ENCODE measurements at regions not wholly inside any gene's neighbourhood (a gene's known extent, or its start where the extent isn't known, plus 50 kb on each side); places are given as distances from the start of the nearest gene placed in this dataset.

DNA sequence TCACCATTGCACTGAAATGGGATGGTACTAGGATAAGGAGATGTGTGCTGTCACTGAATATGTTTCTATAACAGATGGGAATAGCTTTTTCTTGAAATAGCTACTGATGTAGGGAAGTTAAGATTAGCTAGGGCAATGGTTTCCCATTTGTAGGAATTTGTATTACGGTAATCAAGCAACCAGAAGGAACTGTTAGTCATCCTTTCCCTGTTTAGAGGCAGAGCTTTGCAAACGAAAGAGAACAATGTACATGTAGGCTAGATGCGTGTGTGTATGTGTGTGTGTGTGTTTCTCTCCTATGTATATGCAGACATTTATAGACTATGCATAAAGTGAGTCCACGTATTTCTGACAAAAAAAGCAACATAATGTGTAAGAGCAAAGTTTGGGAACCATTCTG is 171.9 kb upstream of the GRIA1 start:
- TF ChIP-seq, protein P1, sequence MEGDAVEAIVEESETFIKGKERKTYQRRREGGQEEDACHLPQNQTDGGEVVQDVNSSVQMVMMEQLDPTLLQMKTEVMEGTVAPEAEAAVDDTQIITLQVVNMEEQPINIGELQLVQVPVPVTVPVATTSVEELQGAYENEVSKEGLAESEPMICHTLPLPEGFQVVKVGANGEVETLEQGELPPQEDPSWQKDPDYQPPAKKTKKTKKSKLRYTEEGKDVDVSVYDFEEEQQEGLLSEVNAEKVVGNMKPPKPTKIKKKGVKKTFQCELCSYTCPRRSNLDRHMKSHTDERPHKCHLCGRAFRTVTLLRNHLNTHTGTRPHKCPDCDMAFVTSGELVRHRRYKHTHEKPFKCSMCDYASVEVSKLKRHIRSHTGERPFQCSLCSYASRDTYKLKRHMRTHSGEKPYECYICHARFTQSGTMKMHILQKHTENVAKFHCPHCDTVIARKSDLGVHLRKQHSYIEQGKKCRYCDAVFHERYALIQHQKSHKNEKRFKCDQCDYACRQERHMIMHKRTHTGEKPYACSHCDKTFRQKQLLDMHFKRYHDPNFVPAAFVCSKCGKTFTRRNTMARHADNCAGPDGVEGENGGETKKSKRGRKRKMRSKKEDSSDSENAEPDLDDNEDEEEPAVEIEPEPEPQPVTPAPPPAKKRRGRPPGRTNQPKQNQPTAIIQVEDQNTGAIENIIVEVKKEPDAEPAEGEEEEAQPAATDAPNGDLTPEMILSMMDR (conservative IDR thresholded peaks at IDR 0.05; ENCODE audit: low read depth, low read length): no peak
- no peak for TF ChIP-seq EZH2phosphoT487 (IDR thresholded peaks at IDR 0.05; ENCODE audit: borderline replicate concordance, low read length)
- no peak for TF ChIP-seq EZH2 (IDR thresholded peaks at IDR 0.05; ENCODE audit: low read length, unreplicated experiment)
